Hepatocyte (in vitro differentiated cells): ENCODE measurements at regions not wholly inside any gene's neighbourhood (a gene's known extent, or its start where the extent isn't known, plus 50 kb on each side); places are given as distances from the start of the nearest gene placed in this dataset.

Experiments
- EZH2 ChIP-seq: fragments of 200-600 bp; sonication (generic); IDR thresholded peaks from 2 replicates; pipeline ENCODE4 v1.6.1; 2016; ENCODE audit warnings: antibody characterized with exemption, mild to moderate bottlenecking, borderline replicate concordance
- EZH2phosphoT487 ChIP-seq: fragments of 200-600 bp; sonication (generic); IDR thresholded peaks from one replicate; pipeline ENCODE4 v1.6.1; 2018; ENCODE audit warnings: antibody characterized with exemption, mild to moderate bottlenecking, low read depth, moderate library complexity; ENCODE audit not compliant: unreplicated experiment, severe bottlenecking
- TF ChIP-seq, protein P1 (sequence below): fragments of 200-600 bp; sonication (generic); IDR thresholded peaks from 2 replicates; pipeline ENCODE4 v1.5.1; 2016; ENCODE audit warnings: antibody characterized with exemption, mild to moderate bottlenecking; ENCODE audit not compliant: poor library complexity

DNA sequence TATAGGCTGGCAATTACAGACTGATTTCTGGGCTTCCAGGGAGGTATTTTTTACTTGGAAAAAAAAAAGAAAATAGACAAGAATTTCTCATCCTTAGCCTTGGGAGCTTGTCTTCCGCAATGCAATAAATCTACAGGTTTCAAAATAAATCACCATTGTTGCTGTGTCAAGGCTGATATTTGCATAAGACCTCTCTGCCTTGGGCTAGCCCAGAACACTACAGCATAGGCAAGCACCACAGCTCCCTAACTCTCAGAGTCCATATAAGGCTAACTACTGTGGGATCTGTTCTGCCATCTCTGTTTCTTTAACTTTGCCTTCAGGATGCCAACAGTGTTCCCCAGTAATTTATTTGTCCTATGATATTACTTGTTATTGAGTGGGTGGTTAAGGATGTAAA is 64.4 kb downstream of the ZWINT start:
- TF ChIP-seq, protein P1, sequence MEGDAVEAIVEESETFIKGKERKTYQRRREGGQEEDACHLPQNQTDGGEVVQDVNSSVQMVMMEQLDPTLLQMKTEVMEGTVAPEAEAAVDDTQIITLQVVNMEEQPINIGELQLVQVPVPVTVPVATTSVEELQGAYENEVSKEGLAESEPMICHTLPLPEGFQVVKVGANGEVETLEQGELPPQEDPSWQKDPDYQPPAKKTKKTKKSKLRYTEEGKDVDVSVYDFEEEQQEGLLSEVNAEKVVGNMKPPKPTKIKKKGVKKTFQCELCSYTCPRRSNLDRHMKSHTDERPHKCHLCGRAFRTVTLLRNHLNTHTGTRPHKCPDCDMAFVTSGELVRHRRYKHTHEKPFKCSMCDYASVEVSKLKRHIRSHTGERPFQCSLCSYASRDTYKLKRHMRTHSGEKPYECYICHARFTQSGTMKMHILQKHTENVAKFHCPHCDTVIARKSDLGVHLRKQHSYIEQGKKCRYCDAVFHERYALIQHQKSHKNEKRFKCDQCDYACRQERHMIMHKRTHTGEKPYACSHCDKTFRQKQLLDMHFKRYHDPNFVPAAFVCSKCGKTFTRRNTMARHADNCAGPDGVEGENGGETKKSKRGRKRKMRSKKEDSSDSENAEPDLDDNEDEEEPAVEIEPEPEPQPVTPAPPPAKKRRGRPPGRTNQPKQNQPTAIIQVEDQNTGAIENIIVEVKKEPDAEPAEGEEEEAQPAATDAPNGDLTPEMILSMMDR, result no peak
- TF ChIP-seq EZH2 (no peak), EZH2phosphoT487 (no peak)
